GM12874 (cell line): ENCODE measurements at regions not wholly inside any gene's neighbourhood (a gene's known extent, or its start where the extent isn't known, plus 50 kb on each side); places are given as distances from the start of the nearest gene placed in this dataset.

Source experiments
- TF ChIP-seq, protein P1 (sequence below): IDR thresholded peaks from 2 replicates; pipeline ENCODE4 v1.5.1; 2011; ENCODE audit warnings: low read depth, mild to moderate bottlenecking, control low read depth, low read length, moderate library complexity; ENCODE audit not compliant: insufficient read depth

DNA sequence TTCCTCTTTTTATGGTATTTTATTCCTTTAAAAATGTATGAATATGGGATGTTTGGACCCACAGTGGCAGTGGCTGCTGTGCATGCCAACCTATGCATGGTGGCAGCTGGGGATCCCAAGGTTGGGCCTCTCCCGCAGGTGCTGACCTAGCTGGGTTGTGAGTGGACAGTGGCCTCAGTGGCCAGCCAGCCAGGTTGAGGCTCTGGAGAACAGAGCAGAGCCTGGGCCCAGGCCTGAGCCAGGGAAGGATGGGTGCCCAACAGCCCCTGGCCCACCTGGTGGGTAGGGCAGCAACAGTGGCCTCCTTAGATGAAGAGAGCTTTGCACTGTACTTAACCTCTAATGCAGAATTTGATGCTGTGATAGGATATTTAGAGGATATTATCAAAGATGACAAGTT is 624.8 kb downstream of the CHSY3 start:
- TF ChIP-seq, protein P1, sequence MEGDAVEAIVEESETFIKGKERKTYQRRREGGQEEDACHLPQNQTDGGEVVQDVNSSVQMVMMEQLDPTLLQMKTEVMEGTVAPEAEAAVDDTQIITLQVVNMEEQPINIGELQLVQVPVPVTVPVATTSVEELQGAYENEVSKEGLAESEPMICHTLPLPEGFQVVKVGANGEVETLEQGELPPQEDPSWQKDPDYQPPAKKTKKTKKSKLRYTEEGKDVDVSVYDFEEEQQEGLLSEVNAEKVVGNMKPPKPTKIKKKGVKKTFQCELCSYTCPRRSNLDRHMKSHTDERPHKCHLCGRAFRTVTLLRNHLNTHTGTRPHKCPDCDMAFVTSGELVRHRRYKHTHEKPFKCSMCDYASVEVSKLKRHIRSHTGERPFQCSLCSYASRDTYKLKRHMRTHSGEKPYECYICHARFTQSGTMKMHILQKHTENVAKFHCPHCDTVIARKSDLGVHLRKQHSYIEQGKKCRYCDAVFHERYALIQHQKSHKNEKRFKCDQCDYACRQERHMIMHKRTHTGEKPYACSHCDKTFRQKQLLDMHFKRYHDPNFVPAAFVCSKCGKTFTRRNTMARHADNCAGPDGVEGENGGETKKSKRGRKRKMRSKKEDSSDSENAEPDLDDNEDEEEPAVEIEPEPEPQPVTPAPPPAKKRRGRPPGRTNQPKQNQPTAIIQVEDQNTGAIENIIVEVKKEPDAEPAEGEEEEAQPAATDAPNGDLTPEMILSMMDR = no peak

DNA sequence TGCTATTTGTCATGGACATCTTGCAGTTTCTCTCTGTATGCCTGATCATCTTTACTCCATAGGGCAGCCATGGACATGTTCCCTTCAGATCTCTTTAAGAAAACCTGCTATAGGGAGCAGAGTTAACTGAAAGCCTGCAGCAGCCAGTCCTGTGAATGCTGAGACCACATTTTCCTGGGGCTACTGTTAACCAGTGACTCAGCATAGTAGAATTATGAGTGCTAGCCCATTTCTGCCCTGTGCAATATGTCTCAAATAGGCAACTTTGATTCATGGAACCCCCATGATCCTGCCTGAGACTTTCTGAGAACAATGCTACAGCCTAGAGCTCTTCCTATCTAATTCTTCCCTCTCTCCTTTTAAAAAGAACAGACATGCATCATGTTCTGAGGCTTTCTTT is 624.2 kb downstream of the CHSY3 start:
- TF ChIP-seq, protein P1 = no peak

DNA sequence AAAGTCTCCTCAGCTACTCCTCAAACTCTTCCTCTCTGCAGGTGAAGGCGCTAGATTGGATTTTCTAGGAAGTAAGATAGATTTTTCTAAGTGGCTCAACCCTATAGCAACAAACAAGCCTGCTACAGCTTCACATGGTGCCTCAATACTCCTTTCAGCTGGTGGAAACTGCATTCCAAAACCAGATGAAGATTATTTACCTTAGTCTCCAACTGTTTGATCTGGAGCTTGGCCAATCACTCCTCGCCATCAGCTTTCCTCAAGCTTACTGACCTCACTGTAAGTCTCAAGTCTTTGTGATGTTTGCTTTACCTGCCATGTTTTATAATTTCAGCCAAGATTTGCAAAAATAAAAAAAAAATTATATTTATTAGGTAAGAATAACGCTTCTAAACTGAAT is 622.4 kb downstream of the CHSY3 start:
- TF ChIP-seq, protein P1 = no peak

DNA sequence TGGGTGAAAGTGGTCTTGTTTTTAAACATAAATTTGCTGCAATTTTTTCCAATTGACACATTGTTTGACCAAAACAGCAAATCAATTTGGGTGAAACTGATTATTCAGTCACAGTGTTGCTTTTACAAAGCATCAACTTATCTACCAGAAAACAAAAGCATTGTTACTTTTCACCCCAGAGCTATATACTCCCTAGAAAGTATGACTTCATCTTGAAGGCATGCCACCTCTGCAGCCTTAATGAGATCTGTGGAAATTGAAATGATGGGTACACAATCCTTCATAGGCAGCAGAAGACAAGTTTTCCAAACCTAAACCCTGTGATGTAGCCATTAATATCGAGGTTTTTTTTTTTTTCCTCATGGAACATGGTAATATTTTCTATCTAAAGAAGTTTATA is 615.9 kb downstream of the CHSY3 start:
- TF ChIP-seq, protein P1 = no peak

DNA sequence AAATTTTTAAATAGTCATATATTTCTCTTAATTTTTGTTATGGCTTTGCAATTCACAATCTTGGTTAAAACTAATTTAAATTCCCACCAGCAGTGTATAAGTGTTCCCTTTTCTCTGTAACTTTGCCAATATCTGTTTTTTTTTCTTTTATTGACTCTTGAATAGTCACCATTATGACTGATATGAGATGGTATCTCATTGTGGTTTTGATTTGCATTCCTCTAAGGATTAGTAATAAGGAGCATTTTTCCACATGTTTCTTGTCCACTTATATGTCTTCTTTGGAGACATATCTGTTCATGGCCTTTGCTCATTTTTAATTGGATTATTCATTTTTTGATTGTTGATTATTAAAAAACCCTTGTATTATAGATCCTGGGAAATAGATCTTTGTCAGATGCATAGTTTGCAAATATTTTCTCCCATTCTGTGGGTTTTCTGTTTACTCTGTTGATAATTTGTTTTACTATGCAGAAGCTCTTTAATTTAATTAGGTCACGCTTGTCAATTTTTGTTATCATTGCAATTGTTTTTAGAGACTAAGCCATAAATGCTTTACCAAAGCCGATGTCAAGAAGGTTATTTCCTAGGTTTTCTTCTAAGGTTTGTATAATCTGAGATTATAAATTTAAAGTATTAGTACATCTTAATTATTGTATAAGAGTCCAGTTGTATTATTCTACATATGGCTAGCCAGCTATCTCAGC is 610.9 kb downstream of the CHSY3 start:
- TF ChIP-seq, protein P1 = no peak

DNA sequence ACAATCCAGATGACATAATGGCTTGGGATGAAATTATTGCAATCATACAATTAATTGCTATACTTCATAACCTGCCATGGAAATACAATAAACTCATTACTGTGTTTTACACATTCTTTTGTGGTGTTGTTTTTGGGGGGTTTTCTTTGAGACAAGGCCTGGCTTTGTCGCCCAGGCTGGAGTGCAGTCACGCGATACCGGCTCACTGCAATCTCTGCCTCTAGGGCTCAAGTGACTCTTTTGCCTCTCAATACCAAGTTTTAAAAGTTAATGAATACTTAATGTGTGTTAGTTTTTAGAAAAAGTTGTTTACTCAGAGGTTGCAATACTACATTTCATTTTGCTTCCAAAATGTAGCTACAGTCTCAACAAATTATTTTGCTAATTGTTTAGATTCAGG is 598.4 kb downstream of the CHSY3 start:
- TF ChIP-seq, protein P1 = no peak

DNA sequence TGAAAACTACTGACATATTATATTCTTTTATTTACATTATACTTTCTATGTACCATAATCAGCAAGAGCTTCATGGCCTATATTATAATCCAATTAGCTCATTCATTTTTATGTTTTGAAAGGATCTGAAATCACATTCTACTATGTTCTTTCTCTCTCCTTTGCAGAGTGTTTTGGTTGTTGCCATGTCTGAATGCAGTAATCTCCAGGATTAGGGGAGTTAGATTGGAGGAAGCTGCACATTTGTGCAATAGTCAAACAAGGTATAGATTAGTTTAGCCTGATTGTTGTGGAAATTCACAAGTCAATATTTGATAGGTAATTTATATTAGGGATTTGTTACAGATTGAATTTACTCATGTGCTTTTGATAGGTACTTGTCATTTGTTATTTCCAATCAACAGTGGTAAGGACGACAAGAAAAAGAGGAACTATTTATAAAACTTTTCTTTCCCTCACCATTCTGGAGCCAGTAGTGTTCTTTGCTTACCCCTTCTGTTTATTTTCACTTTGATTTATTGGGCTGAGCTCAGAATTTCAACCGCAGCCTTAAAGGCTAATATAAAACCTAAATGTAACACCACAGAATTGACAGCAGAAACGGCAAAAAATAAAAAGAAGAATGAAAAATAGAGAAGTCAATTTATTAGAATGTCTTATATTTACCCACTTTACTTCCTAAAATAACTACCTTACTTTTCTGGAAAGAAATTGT is 597.0 kb downstream of the CHSY3 start:
- TF ChIP-seq, protein P1 = no peak
